H1 (cell line): ENCODE measurements at regions not wholly inside any gene's neighbourhood (a gene's known extent, or its start where the extent isn't known, plus 50 kb on each side); places are given as distances from the start of the nearest gene placed in this dataset.

Source experiments
- CTCF ChIA-PET: fragments of 300-600 bp; sonication (Branson Sonifier 250); formaldehyde crosslinking; loops from one replicate; lab custom pipeline; 2021; ENCODE audit not compliant: partially characterized antibody; lab: Charles Lee
- POLR2A ChIA-PET: fragments of 300-600 bp; sonication (Branson Sonifier 250); formaldehyde crosslinking; loops from one replicate; lab custom pipeline; 2021; ENCODE audit warnings: inconsistent platforms; ENCODE audit not compliant: partially characterized antibody; lab: Charles Lee
- DNase-seq, 2 experiments: peaks; one replicate each; pipeline versions ENCODE4 v3.0.0 to v3.0.0-alpha.2; 2010 to 2022; ENCODE audit warnings: low spot score in 2 of 2, low read depth in 1 of 2, mixed read lengths in 1 of 2
- FAIRE-seq: peaks from 2 replicates; lab custom pipeline; 2011; peaks lifted over from hg19 to GRCh38; lab: Jason Lieb, UNC
- H2AFZ ChIP-seq: 2 replicates; pipeline ENCODE4 v1.8.1; 2012; ENCODE audit warnings: low read length, inconsistent platforms
- H2AK5ac ChIP-seq: 2 replicates; pipeline ENCODE4 v1.6.1; 2013; ENCODE audit warnings: low read depth, low read length
- H2BK120ac ChIP-seq: replicated peaks from 2 replicates; pipeline ENCODE3; 2013; ENCODE audit warnings: low read depth, low read length, inconsistent platforms
- H2BK12ac ChIP-seq: 2 replicates; pipeline ENCODE4 v1.6.1; 2013; ENCODE audit warnings: low read depth, low read length
- H2BK15ac ChIP-seq: 2 replicates; pipeline ENCODE4 v1.6.1; 2013; ENCODE audit warnings: low read length
- H2BK20ac ChIP-seq: 2 replicates; pipeline ENCODE4 v1.6.1; 2013; ENCODE audit warnings: low read length
- H2BK5ac ChIP-seq: 2 replicates; pipeline ENCODE4 v1.6.1; 2013; ENCODE audit warnings: low read depth, low read length
- H3K14ac ChIP-seq: 2 replicates; pipeline ENCODE4 v1.6.1; 2013; ENCODE audit warnings: inconsistent platforms; ENCODE audit not compliant: insufficient read length
- H3K18ac ChIP-seq: 2 replicates; pipeline ENCODE4 v1.6.1; 2013; ENCODE audit warnings: low read length; ENCODE audit errors: extremely low read depth
- H3K23ac ChIP-seq: 2 replicates; pipeline ENCODE4 v1.6.1; 2013; ENCODE audit warnings: inconsistent platforms; ENCODE audit not compliant: insufficient read length
- H3K23me2 ChIP-seq: 2 replicates; pipeline ENCODE4 v1.6.1; 2013; ENCODE audit warnings: low read depth, low read length
- H3K27ac ChIP-seq: 2 replicates; pipeline ENCODE4 v1.6.1; 2011; ENCODE audit warnings: low read depth, low read length, inconsistent platforms
- H3K27me3 ChIP-seq, 4 experiments: replicated peaks in 1 of 4; 1 replicate in 1 of 4; 2 replicates in 3 of 4; pipeline versions ENCODE4 v1.6.1 to v1.8.1; 2011 to 2013; ENCODE audit warnings: low read length in 3 of 4, mild to moderate bottlenecking in 3 of 4, inconsistent platforms in 2 of 4, mixed read lengths in 2 of 4, moderate library complexity in 1 of 4; ENCODE audit not compliant: control insufficient read depth in 3 of 4, insufficient read depth in 3 of 4; ENCODE audit errors: extremely low read depth in 1 of 4
- H3K36me3 ChIP-seq, 4 experiments: 2 replicates each; pipeline versions ENCODE4 v1.6.1 to v1.8.1; 2011 to 2013; ENCODE audit warnings: mild to moderate bottlenecking in 4 of 4, low read length in 3 of 4, moderate library complexity in 2 of 4, control low read depth in 1 of 4, inconsistent platforms in 1 of 4; ENCODE audit not compliant: insufficient read depth in 4 of 4, control insufficient read depth in 2 of 4
- H3K4ac ChIP-seq: replicated peaks from 2 replicates; pipeline ENCODE3; 2013; ENCODE audit warnings: low read length, low read depth, mixed read lengths, inconsistent platforms; ENCODE audit not compliant: insufficient read length
- H3K4me1 ChIP-seq, 4 experiments: replicated peaks in 1 of 4; 1 replicate in 1 of 4; 2 replicates in 3 of 4; pipeline versions ENCODE4 v1.6.1 to v1.8.1; 2011 to 2013; ENCODE audit warnings: low read length in 3 of 4, inconsistent platforms in 2 of 4, mixed read lengths in 1 of 4; ENCODE audit not compliant: insufficient read depth in 4 of 4, control insufficient read depth in 3 of 4
- H3K4me2 ChIP-seq, 2 experiments: 2 replicates each; pipeline versions ENCODE4 v1.6.1 to v1.8.1; 2011 to 2013; ENCODE audit warnings: low read depth in 2 of 2, low read length in 2 of 2, control low read depth in 1 of 2, inconsistent platforms in 1 of 2, mild to moderate bottlenecking in 1 of 2; ENCODE audit not compliant: insufficient read depth in 1 of 2
- H3K4me3 ChIP-seq, 4 experiments: fragments of 200-600, 300-600 bp in 1 of 4; sonication (generic), shearing (Covaris generic), sonication (Bioruptor Twin) in 1 of 4; 2 replicates each; pipeline versions ENCODE4 v1.5.1 to v1.8.1; 2011 to 2016; ENCODE audit warnings: low read length in 4 of 4, low read depth in 3 of 4, control low read depth in 2 of 4, inconsistent platforms in 2 of 4, mild to moderate bottlenecking in 2 of 4, mixed read lengths in 1 of 4, moderate library complexity in 1 of 4; ENCODE audit not compliant: insufficient read depth in 2 of 4; ENCODE audit errors: extremely low read depth in 1 of 4
- H3K56ac ChIP-seq: replicated peaks from 2 replicates; pipeline ENCODE3; 2013; ENCODE audit warnings: low read depth, mild to moderate bottlenecking, mixed read lengths, low read length, inconsistent platforms; ENCODE audit not compliant: insufficient read length
- H3K79me1 ChIP-seq: 2 replicates; pipeline ENCODE4 v1.6.1; 2013; ENCODE audit warnings: low read depth, low read length, control low read depth
- H3K79me2 ChIP-seq, 2 experiments: 2 replicates each; pipeline versions ENCODE4 v1.6.1 to v1.8.1; 2012 to 2013; ENCODE audit warnings: low read length in 2 of 2, mild to moderate bottlenecking in 2 of 2, inconsistent platforms in 1 of 2; ENCODE audit not compliant: insufficient read depth in 2 of 2, control insufficient read depth in 1 of 2
- H3K9ac ChIP-seq, 4 experiments: replicated peaks in 1 of 4; 1 replicate in 1 of 4; 2 replicates in 3 of 4; pipeline versions ENCODE4 v1.6.1 to v1.8.1; 2011 to 2013; ENCODE audit warnings: low read depth in 3 of 4, low read length in 3 of 4, control low read depth in 2 of 4, mild to moderate bottlenecking in 2 of 4, moderate library complexity in 2 of 4, inconsistent platforms in 1 of 4; ENCODE audit errors: extremely low read depth in 1 of 4
- H3K9me3 ChIP-seq, 2 experiments: 2 replicates each; pipeline versions ENCODE4 v1.6.1 to v1.8.1; 2012 to 2013; ENCODE audit warnings: mild to moderate bottlenecking in 2 of 2, moderate library complexity in 2 of 2, control low read depth in 1 of 2, inconsistent platforms in 1 of 2, low read depth in 1 of 2, low read length in 1 of 2, mixed read lengths in 1 of 2; ENCODE audit not compliant: insufficient read depth in 2 of 2
- H4K20me1 ChIP-seq, 2 experiments: replicated peaks in 1 of 2; 2 replicates each; pipeline versions ENCODE3 to v1.8.1; 2011 to 2013; ENCODE audit warnings: inconsistent platforms in 2 of 2, low read length in 2 of 2, mild to moderate bottlenecking in 1 of 2; ENCODE audit not compliant: insufficient read depth in 2 of 2, control insufficient read depth in 1 of 2
- H4K5ac ChIP-seq: 2 replicates; pipeline ENCODE4 v1.6.1; 2013; ENCODE audit warnings: low read length, low read depth, mixed read lengths, inconsistent platforms; ENCODE audit not compliant: insufficient read length
- H4K8ac ChIP-seq: 2 replicates; pipeline ENCODE4 v1.8.0; 2013; ENCODE audit warnings: mild to moderate bottlenecking, moderate library complexity, low read length, inconsistent platforms; ENCODE audit not compliant: insufficient read depth; ENCODE audit errors: extremely low read depth
- H4K91ac ChIP-seq: replicated peaks from 2 replicates; pipeline ENCODE3; 2013; ENCODE audit warnings: low read length, mixed read lengths, inconsistent platforms; ENCODE audit not compliant: insufficient read length
- ATF2 ChIP-seq: IDR thresholded peaks from 2 replicates; pipeline ENCODE4 v1.6.1; 2012; ENCODE audit warnings: low read length, inconsistent platforms
- ATF3 ChIP-seq: IDR thresholded peaks from 2 replicates; pipeline ENCODE4 v1.6.1; 2011; ENCODE audit warnings: low read depth, mild to moderate bottlenecking, low read length; ENCODE audit not compliant: insufficient read depth
- CHD2 ChIP-seq: IDR thresholded peaks from 2 replicates; pipeline ENCODE4 v1.6.1; 2012; ENCODE audit warnings: low read length, improper control_type of control experiment
- CTCF ChIP-seq, 3 experiments: IDR thresholded peaks; 1 replicate in 2 of 3; 2 replicates in 1 of 3; pipeline versions ENCODE4 v1.5.1 to v1.6.1; 2011; ENCODE audit warnings: low read length in 3 of 3, mild to moderate bottlenecking in 3 of 3, inconsistent platforms in 2 of 3, low read depth in 1 of 3, moderate library complexity in 1 of 3; ENCODE audit not compliant: insufficient read depth in 1 of 3; ENCODE audit errors: control extremely low read depth in 1 of 3
- EZH2 ChIP-seq: fragments of 200-600 bp; sonication (generic); IDR thresholded peaks from 2 replicates; pipeline ENCODE4 v1.7.1; 2012; ENCODE audit warnings: low read depth, mild to moderate bottlenecking, moderate library complexity, low read length, inconsistent platforms; ENCODE audit not compliant: severe bottlenecking
- KDM5A ChIP-seq: fragments of 200-600 bp; IDR thresholded peaks from 2 replicates; pipeline ENCODE4 v1.7.1; 2012; ENCODE audit warnings: mild to moderate bottlenecking, low read length, inconsistent platforms, mixed read lengths
- POU5F1 ChIP-seq: IDR thresholded peaks from 2 replicates; pipeline ENCODE4 v1.6.1; 2011; ENCODE audit warnings: low read depth, mild to moderate bottlenecking, low read length, moderate library complexity
- SIN3A ChIP-seq, 2 experiments: IDR thresholded peaks in 1 of 2; conservative IDR thresholded peaks in 1 of 2; 2 replicates each; pipeline ENCODE4 v1.6.1; 2011 to 2012; ENCODE audit warnings: low read length in 2 of 2, improper control_type of control experiment in 1 of 2, low read depth in 1 of 2, mild to moderate bottlenecking in 1 of 2
- SP1 ChIP-seq: IDR thresholded peaks from 2 replicates; pipeline ENCODE4 v1.6.1; 2011; ENCODE audit warnings: low read depth, low read length
- TBP ChIP-seq: IDR thresholded peaks from 2 replicates; pipeline ENCODE4 v1.6.1; 2011; ENCODE audit warnings: low read depth, low read length, improper control_type of control experiment
- WGBS, 2 experiments: shearing (Covaris generic) in 1 of 2; methylation state at CpG; one replicate each; pipeline versions ENCODE4 v1.1.6 to v1.1.7; 2013 to 2015; ENCODE audit warnings: low lambda C conversion rate in 2 of 2, mixed read lengths in 2 of 2, inconsistent platforms in 1 of 2, low coverage in 1 of 2, missing lambda C conversion rate in 1 of 2; ENCODE audit not compliant: insufficient replicate concordance in 2 of 2, insufficient coverage in 1 of 2, insufficient read length in 1 of 2; ENCODE audit errors: extremely low coverage in 1 of 2, missing lambda C conversion rate in 1 of 2; 5-methylcytosine and 5-hydroxymethylcytosine counted together

- 92% methylated on average over 6 of the region's 6 CpGs; no CpG with 5 or more reads in 1 of the 2 experiments for WGBS, 2 experiments
- Histone ChIP-seq H3K23ac (no peak overlapping the region), H3K23me2 (no peaks in the 10 kb centered on the region)
- TF ChIP-seq ATF3 = no peak
- no peak for TF ChIP-seq SIN3A (conservative IDR thresholded peaks at IDR 0.05 in 1 of 2, IDR thresholded peaks at IDR 0.05 in 1 of 2; ENCODE audit: low read depth in 1 of 2, low read length in 2 of 2)
- no peak for TF ChIP-seq CHD2
- no peak for TF ChIP-seq KDM5A
- TF ChIP-seq POU5F1 = no peak
- no peak for TF ChIP-seq CTCF (IDR thresholded peaks at IDR 0.05; ENCODE audit: control extremely low read depth in 1 of 3, insufficient read depth in 1 of 3, low read depth in 1 of 3, low read length in 3 of 3)
- no peak for TF ChIP-seq EZH2
- TF ChIP-seq TBP = no peak
- TF ChIP-seq ATF2 = no peak
- no peak for TF ChIP-seq SP1
Observed at GRCh38 chr4:152033621-152034020, 272.8 kb upstream of the GATB start.

More at GRCh38 chr4:152033621-152034020, 272.8 kb upstream of the GATB start:
- CTCF ChIA-PET = no interaction called here
- Histone ChIP-seq H3K4me1 (peaks cover 0 to 2% (median 0%) of the 10 kb centered on the region in 4 experiments; a peak in 1 of 7 replicates), H3K9ac (no peak overlapping the region), H3K4ac (no peak overlapping the region), H3K4me3 (no peak overlapping the region), H2BK15ac (no peak overlapping the region), H2BK5ac (no peak overlapping the region), H3K9me3 (no peaks in the 10 kb centered on the region), H2AK5ac (no peak overlapping the region), H3K79me1 (no peaks in the 10 kb centered on the region), H3K36me3 (no peaks in the 10 kb centered on the region), H4K5ac (no peak overlapping the region), H2BK120ac (no peak overlapping the region), H3K14ac (no peak overlapping the region), H3K27ac (no peak overlapping the region), H4K8ac (no peak overlapping the region), H3K4me2 (no peak overlapping the region), H2AFZ (no peak overlapping the region), H2BK20ac (no peak overlapping the region), H4K20me1 (no peaks in the 10 kb centered on the region), H2BK12ac (no peak overlapping the region), H4K91ac (no peak overlapping the region), H3K18ac (no peak overlapping the region), H3K27me3 (no peaks in the 10 kb centered on the region), H3K56ac (no peak overlapping the region), H3K79me2 (no peaks in the 10 kb centered on the region)
- POLR2A ChIA-PET = no interaction called here
- no peak for DNase-seq
- no peak for FAIRE-seq
